Right renal cortex interstitium (tissue), 3 donors: ENCODE measurements at regions not wholly inside any gene's neighbourhood (a gene's known extent, or its start where the extent isn't known, plus 50 kb on each side); places are given as distances from the start of the nearest gene placed in this dataset.
A peak's percentile ranks its signal among the peaks of the same experiment; 100 is the strongest.
"Not testable (repeated sequence)": the region's sequence is repeated elsewhere in the genome, so short reads cannot be mapped to it uniquely, and the experiment has no call there.

Source experiments
- DNase-seq, 3 donors: peaks; one replicate each; pipeline ENCODE4 v3.0.0-alpha.2; 2013; ENCODE audit warnings: low read depth in 3 of 3, low spot score in 2 of 3

- no peak for DNase-seq
Measured at GRCh38 chr2:219724628-219725027, 97.2 kb downstream of the SLC4A3 start.

- DNase-seq = no peak
Measured at GRCh38 chr2:219726916-219727315, 99.5 kb downstream of the SLC4A3 start.

GRCh38 chr2:219727771-219728429 lies 100.5 kb downstream of the SLC4A3 start:
- DNase-seq = no peak

- DNase-seq = no peak
Measured at GRCh38 chr2:219728991-219729487, 101.6 kb downstream of the SLC4A3 start.

- DNase-seq = no peak
Measured at GRCh38 chr2:219731173-219731572, 103.7 kb downstream of the SLC4A3 start.

- DNase-seq = no peak
Measured at GRCh38 chr2:219733106-219733505, 105.7 kb downstream of the SLC4A3 start.

GRCh38 chr2:219733746-219734145 lies 106.3 kb downstream of the SLC4A3 start:
- no peak for DNase-seq

GRCh38 chr2:219736209-219736608 lies 108.8 kb downstream of the SLC4A3 start:
- peak in 2 of 3 donors; percentile 67 to 69 for DNase-seq

- no peak for DNase-seq
Measured at GRCh38 chr2:219737270-219737691, 109.9 kb downstream of the SLC4A3 start.

- no peak for DNase-seq
Measured at GRCh38 chr2:219739066-219739465, 111.6 kb downstream of the SLC4A3 start.

GRCh38 chr2:219739866-219740440 lies 112.5 kb downstream of the SLC4A3 start:
- no peak for DNase-seq

GRCh38 chr2:219743548-219743947 lies 116.1 kb downstream of the SLC4A3 start:
- DNase-seq = no peak

GRCh38 chr2:219744066-219744465 lies 116.6 kb downstream of the SLC4A3 start:
- DNase-seq = no peak

GRCh38 chr2:219744600-219744999 lies 117.2 kb downstream of the SLC4A3 start:
- DNase-seq = no peak

- DNase-seq = no peak
Measured at GRCh38 chr2:219747637-219748036, 120.2 kb downstream of the SLC4A3 start.

- no peak for DNase-seq
Measured at GRCh38 chr2:219748671-219749570, 121.5 kb downstream of the SLC4A3 start.

GRCh38 chr2:219751121-219751520 lies 123.7 kb downstream of the SLC4A3 start:
- DNase-seq = not testable (repeated sequence)

GRCh38 chr2:219752726-219753125 lies 125.3 kb downstream of the SLC4A3 start:
- no peak for DNase-seq

- DNase-seq = no peak
Measured at GRCh38 chr2:219758907-219759680, 131.7 kb downstream of the SLC4A3 start.

GRCh38 chr2:219759801-219760200 lies 132.4 kb downstream of the SLC4A3 start:
- no peak for DNase-seq
